Activated T-cell treated with anti-CD3 and anti-CD28 coated beads, Interleukin-2, amount 50 U/mL, for 48 hours (primary cell): ENCODE measurements at regions not wholly inside any gene's neighbourhood (a gene's known extent, or its start where the extent isn't known, plus 50 kb on each side); places are given as distances from the start of the nearest gene placed in this dataset.

Source experiments
- DNase-seq, 2 experiments: peaks; one replicate each; pipeline ENCODE4 v3.0.0-alpha.2; 2020

DNA sequence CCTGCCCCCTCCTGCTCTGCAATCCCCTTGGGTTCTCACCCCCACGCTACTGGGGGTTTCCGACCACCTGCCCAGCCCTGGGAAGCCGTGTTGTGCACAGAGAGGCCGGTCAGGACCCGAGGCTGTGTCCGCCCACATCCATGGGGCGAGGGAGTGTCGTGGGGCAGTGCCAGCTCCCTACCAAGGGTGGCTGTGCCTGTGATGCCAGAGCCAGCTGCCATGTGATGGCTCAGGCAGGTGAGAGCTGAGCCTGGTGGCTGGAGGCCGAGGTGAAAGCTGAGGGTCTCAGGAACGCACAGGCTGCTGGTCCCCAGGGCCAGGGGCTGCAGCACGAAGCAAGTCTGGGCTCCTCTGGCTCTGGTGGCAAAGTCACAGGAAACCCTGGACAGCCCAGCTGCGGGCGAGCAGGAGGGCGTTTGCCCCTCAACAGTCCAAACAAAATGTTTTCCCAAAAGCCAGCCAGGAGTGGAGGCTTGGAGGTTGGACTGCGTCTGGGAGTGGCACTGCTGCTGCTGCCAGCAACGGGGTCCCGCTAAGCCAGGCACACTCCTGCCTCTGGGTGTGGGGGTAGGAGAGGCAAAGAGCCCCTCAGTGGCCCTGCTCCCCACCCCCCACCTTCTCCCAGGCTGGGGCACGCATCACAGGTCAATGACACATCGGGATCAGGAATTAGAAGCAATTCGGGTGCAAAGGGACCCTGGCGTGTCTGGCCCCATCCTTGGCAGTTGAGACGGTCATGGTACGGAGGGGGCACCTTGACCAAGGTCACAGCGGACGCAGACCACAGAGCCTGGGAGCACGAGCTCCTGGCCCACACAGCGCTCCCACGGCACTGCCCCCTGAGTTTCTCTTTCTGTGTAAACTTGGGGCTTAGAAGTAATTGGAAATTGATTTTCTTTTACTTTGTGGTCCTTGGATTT, 72.4 kb upstream of the GPC1 start:
- DNase-seq: no peak

DNA sequence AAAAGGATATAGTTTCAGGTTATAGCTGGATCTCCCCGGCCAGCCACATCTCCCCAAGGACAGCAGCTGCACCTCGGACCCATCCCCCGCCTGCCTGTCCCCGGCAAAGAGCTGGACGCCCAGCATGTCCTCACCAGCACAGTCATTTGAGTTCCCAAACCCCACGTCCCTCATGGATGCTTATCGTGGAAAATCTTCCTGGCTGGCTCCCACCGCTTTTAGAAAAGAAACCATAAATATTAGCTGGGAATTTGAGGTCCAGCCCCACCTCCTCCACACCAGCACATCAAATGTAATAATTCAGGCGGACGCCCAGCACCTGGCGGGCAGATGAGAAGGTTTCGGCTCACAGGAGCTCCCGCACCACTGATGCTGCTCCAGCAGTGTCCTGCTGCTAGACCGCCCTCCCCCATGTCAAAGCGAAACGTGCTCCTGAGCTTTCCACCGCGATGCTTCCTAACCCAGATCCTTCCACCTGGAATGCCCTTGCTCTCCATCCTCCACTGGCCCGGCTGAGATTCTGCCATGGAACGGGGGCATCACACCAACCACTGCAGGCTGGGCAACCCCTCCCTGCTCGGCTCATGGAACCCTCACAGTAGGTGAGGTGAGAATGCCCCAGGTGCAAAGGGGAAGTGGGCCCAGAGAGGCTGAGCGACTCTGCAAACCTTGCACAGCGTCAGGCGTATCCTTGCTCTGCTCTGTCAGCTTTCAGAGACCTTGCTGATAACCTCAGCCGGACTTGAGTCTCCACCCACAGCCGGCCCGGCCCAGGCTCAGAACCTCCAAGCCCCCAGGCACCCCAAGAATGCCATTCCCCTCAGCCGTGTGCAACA, 71.5 kb upstream of the GPC1 start:
- DNase-seq: no peak

DNA sequence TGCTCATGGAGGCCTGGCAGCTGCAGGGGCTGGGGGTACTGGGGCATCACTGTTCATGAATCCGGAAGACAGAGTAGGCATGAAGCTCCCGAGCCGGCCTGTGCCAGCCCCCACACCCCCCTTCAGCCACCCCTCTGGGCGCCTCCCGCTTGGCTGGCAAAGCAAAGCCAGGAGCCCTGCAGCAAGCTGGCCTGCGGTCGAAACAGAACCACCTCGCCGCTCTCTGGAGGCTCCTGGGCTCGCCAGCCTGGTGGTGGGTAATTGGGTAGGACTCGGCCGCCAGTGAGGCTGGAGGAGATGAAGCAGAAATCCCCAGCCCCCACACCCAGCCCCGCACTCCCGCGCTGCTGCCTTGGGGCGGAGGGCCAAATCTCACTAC, 70.9 kb upstream of the GPC1 start:
- DNase-seq: no peak

DNA sequence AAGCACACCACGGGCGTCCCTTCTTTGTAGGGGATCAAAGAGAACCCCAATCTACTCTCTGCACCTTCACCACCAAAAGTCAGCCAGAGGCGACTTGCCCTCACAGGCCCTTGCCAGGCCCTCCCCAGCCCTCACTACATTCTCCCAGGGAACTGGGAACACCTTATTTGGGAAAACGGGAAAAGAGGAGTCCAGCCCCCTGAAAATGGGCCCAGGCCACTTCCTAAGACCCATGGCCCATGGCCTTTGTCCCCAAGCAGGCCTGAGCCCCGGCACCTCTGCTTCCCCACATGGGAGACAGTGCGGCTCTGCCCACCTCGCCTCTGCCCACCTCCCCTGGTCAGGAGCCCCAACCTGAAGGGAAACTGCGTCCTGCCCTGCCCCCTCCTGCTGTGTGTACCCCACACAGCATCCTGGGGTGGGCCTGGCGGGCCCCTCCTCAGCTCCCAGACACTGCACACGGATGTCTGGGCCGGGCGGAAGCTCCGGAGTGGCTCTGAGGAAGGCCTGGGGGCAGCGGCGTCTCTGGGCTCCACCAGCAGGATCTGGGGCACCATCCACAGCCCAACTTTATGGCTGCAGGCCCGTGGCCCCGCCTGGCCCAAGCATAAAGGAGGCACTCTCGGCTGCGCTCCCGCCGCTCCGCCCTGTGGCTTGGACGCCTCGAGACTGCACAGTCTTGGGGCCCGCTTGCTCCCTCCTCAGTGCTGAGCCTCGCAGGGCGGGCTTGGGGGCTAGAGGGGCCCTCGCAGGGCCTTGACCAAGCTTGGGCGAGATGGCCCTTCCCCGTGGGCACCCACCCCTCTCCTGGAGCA, 70.3 kb upstream of the GPC1 start:
- no peak for DNase-seq

- no peak for DNase-seq
Measured at GRCh38 chr2:240365971-240366471, 69.4 kb upstream of the GPC1 start.

GRCh38 chr2:240366901-240367300, 68.6 kb upstream of the GPC1 start:
- DNase-seq: no peak

DNA sequence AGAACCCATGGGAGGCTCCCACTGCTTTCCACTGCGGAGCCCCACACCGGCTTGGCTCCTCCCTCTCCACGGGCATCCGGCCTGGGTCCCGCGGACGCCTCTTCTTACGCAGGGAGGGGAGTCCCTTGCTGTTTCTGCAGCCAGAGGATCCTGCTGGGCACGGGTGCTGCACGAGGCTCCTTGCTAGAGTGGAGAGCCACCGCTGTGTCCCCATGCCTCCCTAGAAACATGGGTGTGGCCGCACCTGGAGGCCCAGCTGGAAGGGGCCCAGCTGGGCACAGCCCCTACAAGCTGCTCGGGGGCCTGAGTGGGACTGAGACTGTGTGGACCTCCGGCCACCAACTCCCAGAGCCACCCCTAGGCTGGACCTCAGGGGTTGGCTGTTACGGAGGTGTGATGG, 67.7 kb upstream of the GPC1 start:
- no peak for DNase-seq

GRCh38 chr2:240368781-240369331, 66.6 kb upstream of the GPC1 start:
- DNase-seq: no peak

DNA sequence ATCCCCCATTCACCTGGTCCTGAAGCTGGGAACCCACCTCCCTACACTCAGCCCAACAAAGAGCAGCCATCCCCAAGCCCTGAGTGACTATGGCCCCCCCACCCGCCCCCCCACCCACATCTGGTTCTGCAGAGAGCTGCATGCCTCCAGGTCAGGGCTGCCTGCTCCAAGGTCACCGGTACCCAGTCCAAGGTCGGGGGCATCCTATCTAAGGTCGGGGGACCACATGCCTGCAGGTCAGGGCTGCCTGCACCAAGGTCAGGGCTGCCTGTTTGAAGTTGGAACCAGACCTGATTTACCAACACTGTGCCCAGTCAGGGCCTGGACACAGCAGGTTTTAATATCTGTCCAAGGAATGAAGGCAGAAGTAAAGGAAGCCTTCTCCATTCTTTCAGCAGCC, 66.1 kb upstream of the GPC1 start:
- DNase-seq: no peak

GRCh38 chr2:240369801-240370585, 65.5 kb upstream of the GPC1 start:
- DNase-seq: no peak

DNA sequence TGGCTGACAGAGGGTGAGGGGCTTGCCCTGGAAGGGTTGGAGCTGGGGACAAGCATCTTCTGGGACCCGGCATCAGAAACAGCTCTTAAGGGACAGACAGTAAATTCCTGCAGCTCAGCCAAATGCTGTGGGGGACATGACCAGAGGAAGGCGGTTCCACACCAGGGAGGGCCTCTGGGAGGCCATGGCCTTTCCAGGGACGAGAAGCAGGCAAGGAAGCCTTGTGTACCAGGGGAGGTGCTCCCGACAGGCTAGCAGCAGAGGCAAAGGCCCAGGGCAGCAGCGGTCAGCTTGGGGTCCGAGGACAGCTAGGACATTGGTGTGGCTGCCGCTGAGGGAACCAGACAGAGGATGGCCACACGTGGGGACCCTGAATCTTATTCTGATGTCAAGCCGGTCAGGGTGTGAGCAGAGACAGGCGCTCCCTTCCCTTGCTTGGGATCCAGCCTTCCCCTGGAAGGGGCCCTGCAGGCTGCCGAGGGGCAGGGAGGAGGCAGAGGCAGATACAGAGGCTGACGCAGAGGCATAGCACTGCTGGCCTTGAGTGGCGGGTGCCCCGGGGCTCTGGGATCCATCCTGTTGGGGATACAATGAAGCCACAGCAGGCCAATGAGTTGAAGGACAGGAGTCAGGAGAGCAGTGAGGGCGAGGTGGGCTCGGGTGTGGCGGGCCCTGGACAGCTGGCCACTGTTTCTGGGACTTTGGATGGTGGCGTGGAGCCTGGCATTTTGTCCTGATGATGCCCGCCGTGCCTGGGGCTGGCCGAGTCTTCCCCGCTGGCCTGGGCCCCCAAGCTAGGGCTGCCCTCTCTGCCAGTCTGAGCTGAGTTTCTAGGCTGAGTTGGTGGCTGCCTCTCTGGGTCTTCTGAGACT, 64.1 kb upstream of the GPC1 start:
- no peak for DNase-seq

- DNase-seq: no peak
Measured at GRCh38 chr2:240372101-240372500, 63.4 kb upstream of the GPC1 start.

DNA sequence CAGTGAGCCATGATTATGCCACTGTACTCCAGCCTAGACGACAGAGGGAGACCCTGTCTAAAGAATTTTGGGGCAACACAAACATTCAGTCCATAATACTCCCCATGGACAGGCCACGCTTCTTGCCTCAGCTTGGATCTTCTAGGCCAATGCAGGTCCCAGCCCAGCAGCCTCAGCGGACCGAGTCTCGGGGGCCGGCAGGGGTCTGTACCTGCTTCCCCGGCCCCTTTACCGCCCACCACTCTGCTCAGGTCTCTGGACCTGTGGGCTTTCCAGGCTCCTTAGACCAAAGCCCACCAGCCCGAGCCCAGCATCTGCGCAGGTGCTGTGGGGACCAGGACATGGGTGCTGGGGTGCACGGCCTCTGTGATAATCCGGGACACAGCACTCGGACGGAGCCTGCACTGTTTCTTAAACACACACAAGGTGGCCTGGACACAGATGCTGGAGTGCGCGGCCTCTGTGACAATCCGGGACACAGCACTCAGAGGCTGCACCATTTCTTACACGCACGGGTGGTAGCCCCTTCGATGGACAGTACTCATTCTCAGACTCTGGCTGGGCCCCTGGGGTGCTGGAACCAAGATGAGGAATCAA, 62.1 kb upstream of the GPC1 start:
- no peak for DNase-seq

DNA sequence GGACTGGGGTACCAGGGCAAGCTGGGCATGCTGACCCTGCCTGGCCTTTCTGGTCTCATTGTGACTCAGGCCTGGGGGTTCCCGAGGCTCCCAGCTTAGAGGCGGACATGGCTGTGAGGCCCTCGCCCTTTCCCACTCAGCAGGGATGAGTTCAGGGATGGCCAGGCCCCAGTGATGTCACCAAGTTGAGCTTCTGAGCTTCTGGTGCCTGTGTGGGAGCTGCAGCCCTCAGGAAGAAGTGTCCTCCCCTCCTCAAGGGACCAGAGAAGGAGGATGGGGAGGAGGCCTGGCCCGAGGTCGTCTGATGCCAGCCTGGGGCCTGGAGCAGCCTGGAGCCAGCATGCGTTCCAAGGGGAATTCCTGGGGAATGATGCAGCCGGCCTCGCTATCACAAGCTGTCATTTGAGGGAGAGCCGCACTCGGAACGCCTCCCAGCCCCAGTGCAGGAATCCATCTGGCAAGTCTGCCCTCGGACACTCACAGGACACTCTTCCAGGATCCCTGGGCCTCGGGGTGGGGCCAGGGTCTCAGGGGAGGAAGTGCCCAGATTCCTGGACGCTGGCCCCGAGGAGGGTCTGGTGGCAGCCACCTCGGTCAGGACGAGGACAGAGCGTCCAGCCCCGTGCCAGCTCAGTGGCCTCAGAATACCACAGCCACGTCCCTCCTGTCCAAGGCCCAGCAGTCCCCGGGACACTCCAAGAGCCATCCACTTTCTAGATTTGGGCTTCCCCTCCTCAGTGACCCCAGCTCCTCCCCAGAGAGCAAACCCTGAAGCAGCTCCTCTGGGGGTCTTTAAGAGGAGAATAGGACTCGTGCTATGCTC, 61.2 kb upstream of the GPC1 start:
- DNase-seq: no peak

GRCh38 chr2:240375024-240375645, 60.3 kb upstream of the GPC1 start:
- DNase-seq: no peak

DNA sequence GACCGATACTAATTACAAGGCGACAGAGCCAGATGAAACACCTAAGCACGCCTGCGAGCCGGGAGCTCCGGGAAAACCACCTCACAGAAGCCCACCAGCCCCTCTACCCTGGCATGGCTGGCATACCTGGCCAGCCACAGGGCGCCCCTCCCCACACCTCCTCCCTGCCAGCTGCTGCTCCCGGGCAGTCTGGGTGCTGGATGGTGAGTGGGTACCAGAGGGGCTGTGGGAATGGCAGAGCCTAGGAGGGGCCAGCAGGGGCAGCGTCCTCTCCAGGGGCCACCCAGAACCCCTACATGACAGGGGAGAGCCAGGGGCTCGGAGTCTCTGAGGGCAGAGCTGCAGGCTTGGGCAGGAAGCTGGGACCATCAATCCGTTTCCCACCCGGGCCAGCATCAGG, 58.7 kb upstream of the GPC1 start:
- DNase-seq: no peak

GRCh38 chr2:240377366-240377765, 58.1 kb upstream of the GPC1 start:
- no peak for DNase-seq

DNA sequence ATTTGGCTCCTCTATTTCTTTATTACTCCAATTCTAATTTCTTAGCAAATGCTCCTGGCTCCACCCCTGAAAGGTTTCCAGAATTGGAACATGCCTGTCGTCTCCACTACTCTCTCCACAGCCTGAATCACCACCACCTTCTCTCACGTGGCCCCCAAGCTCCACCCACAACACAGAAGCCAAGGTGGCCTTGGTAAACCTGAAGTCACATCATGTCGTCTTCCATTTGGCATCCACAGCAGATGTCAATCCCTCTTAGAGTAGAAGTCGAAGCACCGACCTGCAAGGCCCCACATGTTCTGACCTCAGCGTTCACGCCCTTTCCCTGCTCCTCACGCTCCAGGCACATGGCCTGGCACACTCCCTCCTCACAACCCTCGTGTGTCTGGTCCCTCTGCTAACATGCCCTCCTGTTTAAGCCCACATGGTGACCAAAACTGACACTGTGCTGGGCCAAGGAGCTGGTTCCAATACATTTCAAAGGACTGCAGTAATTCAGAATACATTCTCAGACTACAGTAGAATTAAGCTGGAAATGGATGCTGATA, 56.3 kb upstream of the GPC1 start:
- no peak for DNase-seq
